Endometrium (tissue), 2 donors: ENCODE measurements at regions not wholly inside any gene's neighbourhood (a gene's known extent, or its start where the extent isn't known, plus 50 kb on each side); places are given as distances from the start of the nearest gene placed in this dataset.

ENCODE experiments used
- FAIRE-seq: peaks from 2 replicates; lab custom pipeline; 2012; peaks lifted over from hg19 to GRCh38; lab: Jason Lieb, UNC
- donor health status: control.
- donor health status: control.

- FAIRE-seq, result no peak
Observed at GRCh38 chr1:167145965-167146364, 52.1 kb downstream of the STYXL2 start.

- FAIRE-seq, result no peak
Observed at GRCh38 chr1:167146903-167147539, 53.1 kb downstream of the STYXL2 start.

- FAIRE-seq, result no peak
Observed at GRCh38 chr1:167148421-167148820, 54.5 kb downstream of the STYXL2 start.

GRCh38 chr1:167149793-167150491 is 56.1 kb downstream of the STYXL2 start:
- no peak for FAIRE-seq

GRCh38 chr1:167150492-167150833 is 56.6 kb downstream of the STYXL2 start:
- no peak for FAIRE-seq

- no peak for FAIRE-seq
Observed at GRCh38 chr1:167152192-167152876, 58.5 kb downstream of the STYXL2 start.

GRCh38 chr1:167156466-167156865 is 62.6 kb downstream of the STYXL2 start:
- FAIRE-seq, result no peak

- FAIRE-seq, result no peak
Observed at GRCh38 chr1:167157114-167157513, 63.2 kb downstream of the STYXL2 start.

GRCh38 chr1:167158111-167158812 is 62.4 kb upstream of the POU2F1 start:
- FAIRE-seq, result no peak

GRCh38 chr1:167158813-167159275 is 61.8 kb upstream of the POU2F1 start:
- no peak for FAIRE-seq

- FAIRE-seq, result no peak
Observed at GRCh38 chr1:167159782-167160181, 60.9 kb upstream of the POU2F1 start.

- no peak for FAIRE-seq
Observed at GRCh38 chr1:167161242-167161641, 59.4 kb upstream of the POU2F1 start.

- FAIRE-seq, result no peak
Observed at GRCh38 chr1:167161762-167162161, 58.9 kb upstream of the POU2F1 start.

GRCh38 chr1:167165219-167165618 is 55.5 kb upstream of the POU2F1 start:
- no peak for FAIRE-seq

- FAIRE-seq, result peak; percentile 90
Observed at GRCh38 chr1:167165948-167166689, 54.6 kb upstream of the POU2F1 start.

- FAIRE-seq, result no peak
Observed at GRCh38 chr1:167166690-167167075, 54.0 kb upstream of the POU2F1 start.

- FAIRE-seq, result no peak
Observed at GRCh38 chr1:167168424-167168823, 52.3 kb upstream of the POU2F1 start.

- no peak for FAIRE-seq
Observed at GRCh38 chr1:167169642-167170041, 51.0 kb upstream of the POU2F1 start.
